ENCODE measurements at regions not wholly inside any gene's neighbourhood (a gene's known extent, or its start where the extent isn't known, plus 50 kb on each side); places are given as distances from the start of the nearest gene placed in this dataset.

GRCh38 chr6:105667056-105667455 lies 264.2 kb upstream of the PREP start:
- TF ChIP-seq YY1 (IDR thresholded peaks at IDR 0.05; ENCODE audit: insufficient read depth, insufficient read length), result no peak
- TF ChIP-seq ZNF274 (IDR thresholded peaks at IDR 0.05; ENCODE audit: low read depth, low read length), result no peak
- no peak for TF ChIP-seq SUZ12 (IDR thresholded peaks at IDR 0.05; ENCODE audit: extremely low read depth, insufficient read depth, insufficient read length)
